RPMI8226 (cell line): ENCODE measurements at regions not wholly inside any gene's neighbourhood (a gene's known extent, or its start where the extent isn't known, plus 50 kb on each side); places are given as distances from the start of the nearest gene placed in this dataset.

ENCODE experiments used
- DNase-seq: peaks from one replicate; pipeline ENCODE4 v3.0.0-alpha.2; 2015

GRCh38 chrX:80316526-80316925, 103.7 kb upstream of the TENT5D start:
- DNase-seq, result no peak

DNA sequence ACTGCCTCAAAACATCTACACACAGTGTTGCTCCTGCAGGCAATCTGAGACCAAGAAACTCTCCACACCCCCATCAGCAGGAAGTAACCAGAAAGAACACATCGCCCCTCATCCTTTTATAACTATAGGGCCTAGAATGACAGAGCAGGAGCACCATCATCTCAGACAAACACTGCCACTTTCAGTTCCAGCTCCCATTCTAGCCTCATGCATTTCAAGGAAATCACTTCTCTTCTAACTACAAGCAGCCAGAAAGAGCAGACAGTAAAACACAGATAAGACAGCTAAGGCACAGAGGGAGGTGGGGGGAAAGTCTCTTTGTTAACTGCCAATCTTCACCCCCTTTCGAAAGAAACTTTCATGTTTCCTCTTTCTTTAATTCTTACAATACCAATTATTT, 102.6 kb upstream of the TENT5D start:
- DNase-seq, result no peak

DNA sequence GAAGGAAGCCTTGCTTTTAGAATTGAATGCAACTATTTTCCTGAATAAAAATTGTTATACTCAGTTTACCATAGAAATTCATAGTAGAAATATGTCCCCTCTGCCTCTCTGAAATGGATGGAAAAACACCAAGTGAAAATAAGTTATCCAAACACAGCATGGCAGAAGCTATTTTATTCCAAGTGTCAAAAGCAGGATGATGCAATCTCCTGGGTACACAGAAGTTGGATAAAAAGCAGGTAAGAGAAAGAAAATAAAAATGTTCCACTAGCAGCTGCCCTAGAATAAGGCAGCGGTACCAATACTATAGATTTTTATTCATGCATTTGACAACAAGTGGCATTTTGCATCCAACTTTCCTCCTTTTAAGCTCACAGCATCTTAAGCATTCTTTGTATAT, 89.0 kb upstream of the TENT5D start:
- DNase-seq, result no peak

- DNase-seq, result no peak
Measured at GRCh38 chrX:80334583-80334982, 85.7 kb upstream of the TENT5D start.

- DNase-seq, result peak; percentile 3
Measured at GRCh38 chrX:80335062-80335830, 85.0 kb upstream of the TENT5D start.

- no peak for DNase-seq
Measured at GRCh38 chrX:80354966-80355465, 65.2 kb upstream of the TENT5D start.
